HepG2 (cell line): ENCODE measurements at regions not wholly inside any gene's neighbourhood (a gene's known extent, or its start where the extent isn't known, plus 50 kb on each side); places are given as distances from the start of the nearest gene placed in this dataset.

ENCODE experiments used
- ATAC-seq: fragments of 200-7000 bp; cut with Tn5 transposase; 3 replicates; pipeline ENCODE4 v1.9.1; 2020; ENCODE audit warnings: mild to moderate bottlenecking, moderate library complexity
- BruUV-seq: library from RNA; stranded (reverse); fragments of 400-500 nt; replicated peaks from 2 replicates; lab custom pipeline; 2021; lab: Mats Ljungman, UMichigan
- CTCF ChIA-PET: fragments of 300-600 bp; formaldehyde crosslinking; extraction: SDS; loops from one replicate; lab custom pipeline; 2021; ENCODE audit warnings: low total read pairs, inconsistent platforms, low intra/inter-chr PET ratio; lab: Yijun Ruan, JAX
- POLR2A ChIA-PET: fragments of 350-600 bp; sonication (Branson Sonifier 250); formaldehyde crosslinking; loops from one replicate; lab custom pipeline; 2020; ENCODE audit warnings: antibody characterized with exemption, inconsistent platforms; lab: Yijun Ruan, JAX
- DNase-seq: peaks from one replicate; pipeline ENCODE4 v3.0.0-alpha.2; 2015; ENCODE audit warnings: low spot score
- FAIRE-seq: peaks from 3 replicates; lab custom pipeline; 2011; peaks lifted over from hg19 to GRCh38; lab: Jason Lieb, UNC
- H2AFZ ChIP-seq: one replicate; pipeline ENCODE4 v1.6.1; 2011; ENCODE audit warnings: low read length, inconsistent platforms
- H3K27ac ChIP-seq: fragments of 300-600 bp; 3 replicates; pipeline ENCODE4 v1.8.0; 2011; ENCODE audit warnings: mixed run types, mild to moderate bottlenecking, mixed read lengths, low read length, inconsistent platforms; ENCODE audit not compliant: insufficient read depth; ENCODE audit errors: extremely low read length
- H3K27me3 ChIP-seq, 2 experiments: fragments of 200-600 bp in 1 of 2; 2 replicates in 1 of 2; 3 replicates in 1 of 2; pipeline versions ENCODE4 v1.6.0 to v1.8.0; 2011; ENCODE audit warnings: low read length in 2 of 2, mild to moderate bottlenecking in 2 of 2, moderate library complexity in 2 of 2, inconsistent platforms in 1 of 2; ENCODE audit not compliant: insufficient read depth in 2 of 2, control insufficient read depth in 1 of 2
- H3K36me3 ChIP-seq, 2 experiments: fragments of 200-600 bp in 1 of 2; replicated peaks in 1 of 2; 2 replicates in 1 of 2; 3 replicates in 1 of 2; pipeline versions ENCODE4 v1.5.1 to v1.8.0; 2011; ENCODE audit warnings: low read length in 2 of 2, inconsistent platforms in 1 of 2; ENCODE audit not compliant: insufficient read depth in 2 of 2, control insufficient read depth in 1 of 2
- H3K4me1 ChIP-seq: 2 replicates; pipeline ENCODE4 v1.5.1; 2012; ENCODE audit warnings: low read length, inconsistent platforms; ENCODE audit not compliant: insufficient read depth
- H3K4me2 ChIP-seq: 2 replicates; pipeline ENCODE4 v1.6.0; 2011; ENCODE audit warnings: low read depth, low read length, inconsistent platforms
- H3K4me3 ChIP-seq, 3 experiments: fragments of 200-600 bp in 1 of 3; sonication (generic), shearing (Covaris generic) in 1 of 3; replicated peaks in 1 of 3; 2 replicates each; pipeline ENCODE4 v1.5.1; 2011 to 2016; ENCODE audit warnings: low read length in 3 of 3, inconsistent platforms in 2 of 3, low read depth in 2 of 3, mild to moderate bottlenecking in 2 of 3, control low read depth in 1 of 3, mixed read lengths in 1 of 3; ENCODE audit not compliant: insufficient read depth in 1 of 3
- H3K79me2 ChIP-seq: one replicate; pipeline ENCODE4 v1.6.1; 2011; ENCODE audit warnings: low read length, inconsistent platforms; ENCODE audit not compliant: insufficient read depth
- H3K9ac ChIP-seq: 2 replicates; pipeline ENCODE4 v1.6.0; 2011; ENCODE audit warnings: mild to moderate bottlenecking, low read depth, low read length, inconsistent platforms; ENCODE audit not compliant: insufficient read depth
- H3K9me3 ChIP-seq: 2 replicates; pipeline ENCODE4 v1.5.1; 2012; ENCODE audit warnings: mild to moderate bottlenecking, low read length
- H4K20me1 ChIP-seq: 2 replicates; pipeline ENCODE4 v1.6.0; 2011; ENCODE audit warnings: inconsistent platforms, mild to moderate bottlenecking, low read length, moderate library complexity; ENCODE audit not compliant: insufficient read depth
- ARID3A ChIP-seq: IDR thresholded peaks from 2 replicates; pipeline ENCODE4 v1.6.1; 2012; ENCODE audit warnings: low read depth, low read length, improper control_type of control experiment
- ATF7-NPFF ChIP-seq: sonication (generic); formaldehyde crosslinking; IDR thresholded peaks from 2 replicates; pipeline ENCODE4 v1.8.1; 2023; ENCODE audit warnings: mild to moderate bottlenecking, low read depth, missing genetic modification reagents, moderate library complexity
- BRCA1 ChIP-seq: sonication (generic); formaldehyde crosslinking; IDR thresholded peaks from 2 replicates; pipeline ENCODE4 v1.4.0; 2020; ENCODE audit warnings: missing genetic modification reagents
- ETV5 ChIP-seq: IDR thresholded peaks from 2 replicates; pipeline ENCODE4 v1.6.1; 2018; ENCODE audit warnings: missing biosample characterization, missing genetic modification reagents, inconsistent platforms, borderline replicate concordance
- MYNN ChIP-seq: sonication (generic); formaldehyde crosslinking; IDR thresholded peaks from 2 replicates; pipeline ENCODE4 v1.4.0; 2020; ENCODE audit warnings: mild to moderate bottlenecking, low read depth, missing genetic modification reagents
- PAWR ChIP-seq: sonication (generic); formaldehyde crosslinking; IDR thresholded peaks from 2 replicates; pipeline ENCODE4 v1.4.0; 2020; ENCODE audit warnings: missing genetic modification reagents, mild to moderate bottlenecking, borderline replicate concordance
- SOX13 ChIP-seq, 3 experiments: fragments of 450-650 bp in 1 of 3; sonication (generic) in 1 of 3; formaldehyde crosslinking in 1 of 3; IDR thresholded peaks in 2 of 3; conservative IDR thresholded peaks in 1 of 3; 2 replicates each; pipeline versions ENCODE4 v1.5.0 to v1.6.1; 2016 to 2020; ENCODE audit warnings: antibody characterized with exemption in 1 of 3, mild to moderate bottlenecking in 1 of 3, missing compliant biosample characterization in 1 of 3, missing genetic modification reagents in 1 of 3, moderate library complexity in 1 of 3
- THAP11 ChIP-seq: IDR thresholded peaks from 2 replicates; pipeline ENCODE4 v1.6.1; 2016; ENCODE audit warnings: missing biosample characterization, missing genetic modification reagents
- ZNF816 ChIP-seq: sonication (generic); formaldehyde crosslinking; IDR thresholded peaks from 2 replicates; pipeline ENCODE4 v1.8.0; 2022; ENCODE audit warnings: missing genetic modification reagents, mild to moderate bottlenecking, borderline replicate concordance
- ZNF841 ChIP-seq: sonication (generic); formaldehyde crosslinking; IDR thresholded peaks from 2 replicates; pipeline ENCODE4 v1.8.1; 2023; ENCODE audit warnings: missing genetic modification reagents, borderline replicate concordance
- WGBS: methylation state at CpG from one replicate; pipeline ENCODE4 v1.1.6; 2017; ENCODE audit warnings: low lambda C conversion rate; 5-methylcytosine and 5-hydroxymethylcytosine counted together
- in situ Hi-C: cut with HindIII; loops from 2 replicates; pipeline ENCODE4 v1.10.0; 2017; ENCODE audit warnings: low pct_unique_long_range_greater_than_20kb; ENCODE audit not compliant: extremely low pct_ligation_motif_present
- intact Hi-C: fragments of 100-400 bp; cut with micrococcal nuclease; formaldehyde crosslinking; loops from one replicate; pipeline ENCODE4 v1.10.0; 2022; ENCODE audit not compliant: unreplicated experiment

GRCh38 chr10:33921970-33922605, 587.6 kb upstream of the NRP1 start:
- FAIRE-seq: no peak
- peaks cover 12% of the 10 kb centered on the region for H3K4me1 ChIP-seq
- no peak for TF ChIP-seq SOX13 (IDR thresholded peaks at IDR 0.05)
- TF ChIP-seq SOX13 (CRISPR knock-in tag; conservative IDR thresholded peaks at IDR 0.05 in 1 of 2, IDR thresholded peaks at IDR 0.05 in 1 of 2): no peak
- no peak for TF ChIP-seq ATF7-NPFF (CRISPR knock-in tag)
- no peak for TF ChIP-seq ARID3A
- TF ChIP-seq THAP11: no peak
- TF ChIP-seq PAWR (CRISPR knock-in tag): no peak
- TF ChIP-seq ZNF816 (CRISPR knock-in tag): no peak
- TF ChIP-seq BRCA1: no peak
- TF ChIP-seq MYNN (CRISPR knock-in tag): no peak
- no peak for TF ChIP-seq ZNF841
- no peak for TF ChIP-seq ETV5 (CRISPR knock-in tag)
- TF ChIP-seq, all 625 proteins: peak for 0
- POLR2A ChIA-PET: no interaction called here
- H2AFZ ChIP-seq: no peak overlapping the region
- intact Hi-C loops (no loop called here), in situ Hi-C loops (no loop called here)
- H3K4me2 ChIP-seq: no peak overlapping the region
- H3K79me2 ChIP-seq: no peaks in the 10 kb centered on the region
- DNase-seq (no peak), ATAC-seq (no peak)
- H3K27ac ChIP-seq: no peak overlapping the region
- no peaks in the 10 kb centered on the region for H3K27me3 ChIP-seq
- H3K36me3 ChIP-seq: no peaks in the 10 kb centered on the region
- WGBS: 52% methylated on average over 4 of the region's 5 CpGs
- BruUV-seq: no TSS peak
- no peaks in the 10 kb centered on the region for H4K20me1 ChIP-seq
- H3K9me3 ChIP-seq: no peaks in the 10 kb centered on the region
- CTCF ChIA-PET: no interaction called here
- H3K4me3 ChIP-seq: no peak overlapping the region
- no peak overlapping the region for H3K9ac ChIP-seq
